PC-9 (cell line): ENCODE measurements at regions not wholly inside any gene's neighbourhood (a gene's known extent, or its start where the extent isn't known, plus 50 kb on each side); places are given as distances from the start of the nearest gene placed in this dataset.

Source experiments
- EZH2 ChIP-seq: fragments of 200-600 bp; sonication (generic); IDR thresholded peaks from 2 replicates; pipeline ENCODE4 v1.8.0; 2017; ENCODE audit warnings: antibody characterized with exemption, low read depth
- TF ChIP-seq, protein P1 (sequence below): fragments of 200-600 bp; sonication (generic); conservative IDR thresholded peaks from 2 replicates; pipeline ENCODE4 v1.6.1; 2017; ENCODE audit warnings: mixed run types, antibody characterized with exemption, mild to moderate bottlenecking, moderate library complexity

GRCh38 chr18:55115606-55116005, 156.3 kb upstream of the CCDC68 start:
- TF ChIP-seq, protein P1, sequence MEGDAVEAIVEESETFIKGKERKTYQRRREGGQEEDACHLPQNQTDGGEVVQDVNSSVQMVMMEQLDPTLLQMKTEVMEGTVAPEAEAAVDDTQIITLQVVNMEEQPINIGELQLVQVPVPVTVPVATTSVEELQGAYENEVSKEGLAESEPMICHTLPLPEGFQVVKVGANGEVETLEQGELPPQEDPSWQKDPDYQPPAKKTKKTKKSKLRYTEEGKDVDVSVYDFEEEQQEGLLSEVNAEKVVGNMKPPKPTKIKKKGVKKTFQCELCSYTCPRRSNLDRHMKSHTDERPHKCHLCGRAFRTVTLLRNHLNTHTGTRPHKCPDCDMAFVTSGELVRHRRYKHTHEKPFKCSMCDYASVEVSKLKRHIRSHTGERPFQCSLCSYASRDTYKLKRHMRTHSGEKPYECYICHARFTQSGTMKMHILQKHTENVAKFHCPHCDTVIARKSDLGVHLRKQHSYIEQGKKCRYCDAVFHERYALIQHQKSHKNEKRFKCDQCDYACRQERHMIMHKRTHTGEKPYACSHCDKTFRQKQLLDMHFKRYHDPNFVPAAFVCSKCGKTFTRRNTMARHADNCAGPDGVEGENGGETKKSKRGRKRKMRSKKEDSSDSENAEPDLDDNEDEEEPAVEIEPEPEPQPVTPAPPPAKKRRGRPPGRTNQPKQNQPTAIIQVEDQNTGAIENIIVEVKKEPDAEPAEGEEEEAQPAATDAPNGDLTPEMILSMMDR: no peak
- no peak for TF ChIP-seq EZH2
